Small intestine (tissue), 7 donors: ENCODE measurements at regions not wholly inside any gene's neighbourhood (a gene's known extent, or its start where the extent isn't known, plus 50 kb on each side); places are given as distances from the start of the nearest gene placed in this dataset.
A peak's percentile ranks its signal among the peaks of the same experiment; 100 is the strongest.
"Not testable (repeated sequence)": the region's sequence is repeated elsewhere in the genome, so short reads cannot be mapped to it uniquely, and the experiment has no call there.

Experiments used
- DNase-seq, 2 donors: peaks; one replicate each; pipeline versions ENCODE4 v3.0.0 to v3.0.0-alpha.2; 2013
- FAIRE-seq: peaks from 2 replicates; lab custom pipeline; 2012; peaks lifted over from hg19 to GRCh38; lab: Jason Lieb, UNC
- H3K27ac ChIP-seq, 3 donors: one replicate each; pipeline ENCODE4 v1.5.1; 2013; ENCODE audit warnings: low read length in 2 of 3, mild to moderate bottlenecking in 2 of 3, control low read depth in 1 of 3, inconsistent platforms in 1 of 3, low read depth in 1 of 3, moderate library complexity in 1 of 3
- H3K27me3 ChIP-seq, 3 donors: one replicate each; pipeline ENCODE4 v1.6.1; 2013; ENCODE audit warnings: low read length in 3 of 3, inconsistent platforms in 1 of 3; ENCODE audit not compliant: control insufficient read depth in 3 of 3, insufficient read depth in 3 of 3
- H3K36me3 ChIP-seq, 3 donors: one replicate each; pipeline ENCODE4 v1.6.1; 2013; ENCODE audit warnings: low read length in 3 of 3, inconsistent platforms in 1 of 3, low read depth in 1 of 3, mild to moderate bottlenecking in 1 of 3, moderate library complexity in 1 of 3; ENCODE audit not compliant: control insufficient read depth in 3 of 3, insufficient read depth in 2 of 3
- H3K4me1 ChIP-seq, 3 donors: one replicate each; pipeline ENCODE4 v1.6.1; 2013; ENCODE audit warnings: low read length in 2 of 3, inconsistent platforms in 1 of 3, low read depth in 1 of 3, mild to moderate bottlenecking in 1 of 3, moderate library complexity in 1 of 3; ENCODE audit not compliant: control insufficient read depth in 3 of 3, insufficient read depth in 2 of 3
- H3K4me3 ChIP-seq, 3 donors: one replicate each; pipeline ENCODE4 v1.5.1; 2013; ENCODE audit warnings: low read length in 3 of 3, control low read depth in 1 of 3, inconsistent platforms in 1 of 3, low read depth in 1 of 3, mild to moderate bottlenecking in 1 of 3, moderate library complexity in 1 of 3
- H3K9me3 ChIP-seq, 2 donors: one replicate each; pipeline ENCODE4 v1.6.1; 2013; ENCODE audit warnings: low read depth in 1 of 2, low read length in 1 of 2; ENCODE audit not compliant: control insufficient read depth in 2 of 2, insufficient read depth in 1 of 2
- WGBS, 3 donors: extraction: QIAGEN DNeasy Blood & Tissue Kit; methylation state at CpG; one replicate each; pipeline ENCODE4 v1.1.7; 2013; 5-methylcytosine and 5-hydroxymethylcytosine counted together
- donor health status: healthy with polysubstance abuse.
- donor health status: control.
- donor health status: control.
- donor health status: Bipolar disorder and iron deficiency.
- donor health status: healthy.

GRCh38 chr16:79388396-79388795 is 212.1 kb downstream of the MAF start:
- Histone ChIP-seq H3K36me3 (no peaks in the 10 kb centered on the region), H3K27me3 (no peaks in the 10 kb centered on the region)

GRCh38 chr16:79386299-79386698 is 214.2 kb downstream of the MAF start:
- FAIRE-seq (no peak), DNase-seq (no peak)
- Histone ChIP-seq H3K9me3 (no peaks in the 10 kb centered on the region), H3K27me3 (no peaks in the 10 kb centered on the region), H3K36me3 (no peaks in the 10 kb centered on the region), H3K27ac (no peak overlapping the region), H3K4me1 (peaks cover 0 to 7% (median 0%) of the 10 kb centered on the region in 3 donors), H3K4me3 (no peak overlapping the region)
- 92 to 97% (median 96%) methylated on average over 7 of the region's 7 CpGs for WGBS, 3 donors

More at GRCh38 chr16:79388396-79388795, 212.1 kb downstream of the MAF start:
- no peak for FAIRE-seq
- Histone ChIP-seq H3K9me3 (no peaks in the 10 kb centered on the region), H3K4me3 (no peak overlapping the region), H3K27ac (no peak overlapping the region), H3K4me1 (no peaks in the 10 kb centered on the region)
- no peak for DNase-seq
- 87 to 88% (median 88%) methylated on average over 1 of the region's 1 CpG for WGBS, 3 donors

GRCh38 chr16:79381603-79382042 is 218.9 kb downstream of the MAF start:
- DNase-seq (no peak), FAIRE-seq (no peak)
- WGBS, 3 donors, result 38 to 55% (median 48%) methylated on average over 10 of the region's 10 CpGs
- peaks cover 0 to 2% of the 10 kb centered on the region in 2 donors for H3K9me3 ChIP-seq
- peak overlapping the region in 1 of 3 donors; percentile 1 for H3K4me3 ChIP-seq
- H3K4me1 ChIP-seq, result peaks cover 0 to 14% (median 5%) of the 10 kb centered on the region in 3 donors
- H3K27ac ChIP-seq, result peak overlapping the region in 2 of 3 donors; percentile 12 to 78
- no peaks in the 10 kb centered on the region for H3K36me3 ChIP-seq
- H3K27me3 ChIP-seq, result no peaks in the 10 kb centered on the region

- peak; percentile 67 to 75 for DNase-seq
- peak overlapping the region in 2 of 3 donors; percentile 12 to 78 for H3K27ac ChIP-seq
- no peak for FAIRE-seq
- no peaks in the 10 kb centered on the region for H3K27me3 ChIP-seq
- peak overlapping the region in 1 of 3 donors; percentile 1 for H3K4me3 ChIP-seq
- H3K36me3 ChIP-seq, result no peaks in the 10 kb centered on the region
- WGBS, 3 donors, result 8 to 18% (median 9%) methylated on average over 9 of the region's 9 CpGs
- H3K9me3 ChIP-seq, result peaks cover 0 to 2% of the 10 kb centered on the region in 2 donors
- H3K4me1 ChIP-seq, result peaks cover 0 to 14% (median 5%) of the 10 kb centered on the region in 3 donors
Observed at GRCh38 chr16:79380995-79381602, 219.4 kb downstream of the MAF start.

GRCh38 chr16:79379095-79379494 is 221.4 kb downstream of the MAF start:
- Histone ChIP-seq H3K27ac (no peak overlapping the region), H3K4me1 (peaks cover 0 to 14% (median 5%) of the 10 kb centered on the region in 3 donors), H3K4me3 (no peak overlapping the region), H3K9me3 (peaks cover 0 to 2% of the 10 kb centered on the region in 2 donors), H3K27me3 (no peaks in the 10 kb centered on the region), H3K36me3 (no peaks in the 10 kb centered on the region)
- FAIRE-seq (no peak), DNase-seq (no peak)
- 82 to 92% (median 85%) methylated on average over 3 of the region's 3 CpGs for WGBS, 3 donors

GRCh38 chr16:79377082-79377481 is 223.5 kb downstream of the MAF start:
- WGBS, 3 donors, result 88 to 92% (median 90%) methylated on average over 3 of the region's 5 CpGs
- not testable (repeated sequence) for H3K27ac ChIP-seq, H3K9me3 ChIP-seq, DNase-seq, FAIRE-seq, H3K27me3 ChIP-seq, H3K36me3 ChIP-seq, H3K4me3 ChIP-seq
- peaks cover 0 to 14% (median 5%) of the 10 kb centered on the region in 3 donors for H3K4me1 ChIP-seq

- no peaks in the 10 kb centered on the region for H3K27me3 ChIP-seq
- no peak overlapping the region for H3K27ac ChIP-seq
- H3K36me3 ChIP-seq, result no peaks in the 10 kb centered on the region
- no peaks in the 10 kb centered on the region for H3K4me1 ChIP-seq
- FAIRE-seq (no peak), DNase-seq (no peak)
- peaks cover 0 to 7% of the 10 kb centered on the region in 2 donors for H3K9me3 ChIP-seq
- H3K4me3 ChIP-seq, result no peak overlapping the region
Observed at GRCh38 chr16:79375351-79375750, 225.2 kb downstream of the MAF start.

GRCh38 chr16:79372503-79373184 is 227.9 kb downstream of the MAF start:
- FAIRE-seq, result no peak
- Histone ChIP-seq H3K27ac (no peak overlapping the region), H3K27me3 (no peaks in the 10 kb centered on the region), H3K9me3 (peaks cover 0 to 5% of the 10 kb centered on the region in 2 donors), H3K36me3 (no peaks in the 10 kb centered on the region), H3K4me1 (no peaks in the 10 kb centered on the region), H3K4me3 (no peak overlapping the region)
- no peak for DNase-seq
- 85 to 88% (median 87%) methylated on average over 7 of the region's 7 CpGs for WGBS, 3 donors
